Esophagus muscularis mucosa (tissue), 4 donors: ENCODE measurements at regions not wholly inside any gene's neighbourhood (a gene's known extent, or its start where the extent isn't known, plus 50 kb on each side); places are given as distances from the start of the nearest gene placed in this dataset.
A peak's percentile ranks its signal among the peaks of the same experiment; 100 is the strongest.
"Not testable (repeated sequence)": the region's sequence is repeated elsewhere in the genome, so short reads cannot be mapped to it uniquely, and the experiment has no call there.

Source experiments
- DNase-seq: peaks from one replicate; pipeline ENCODE4 v3.0.0-alpha.2; 2017; ENCODE audit errors: extremely low spot score
- H3K27ac ChIP-seq, 4 donors: fragments of 200-600 bp; sonication (generic); replicated peaks in 1 of 4; 1 replicate in 3 of 4; 2 replicates in 1 of 4; pipeline ENCODE4 v1.5.1; 2016 to 2019; ENCODE audit warnings: mild to moderate bottlenecking in 1 of 4
- H3K27me3 ChIP-seq, 4 donors: fragments of 200-600 bp; sonication (generic); one replicate each; pipeline versions ENCODE4 v1.5.1 to v1.6.0; 2016 to 2019
- H3K36me3 ChIP-seq, 4 donors: fragments of 200-600 bp; sonication (generic); one replicate each; pipeline ENCODE4 v1.5.1; 2016 to 2019
- H3K4me1 ChIP-seq, 4 donors: fragments of 200-600 bp; sonication (generic); one replicate each; pipeline ENCODE4 v1.5.1; 2016 to 2019
- H3K4me3 ChIP-seq, 4 donors: fragments of 200-600 bp; sonication (generic); 1 replicate in 2 of 4; 2 replicates in 2 of 4; pipeline ENCODE4 v1.5.1; 2016 to 2019; ENCODE audit warnings: mild to moderate bottlenecking in 4 of 4, moderate library complexity in 1 of 4
- H3K9me3 ChIP-seq, 4 donors: fragments of 200-600 bp; sonication (generic); 1 replicate in 3 of 4; 2 replicates in 1 of 4; pipeline ENCODE4 v1.5.1; 2016 to 2019
- EP300 ChIP-seq: sonication (generic); formaldehyde crosslinking; IDR thresholded peaks from one replicate; pipeline ENCODE4 v1.6.1; 2017; ENCODE audit warnings: antibody characterized with exemption
- POLR2A ChIP-seq: fragments of 450-650 bp; IDR thresholded peaks from one replicate; pipeline ENCODE4 v1.6.1; 2017; ENCODE audit warnings: antibody characterized with exemption, moderate library complexity, mild to moderate bottlenecking, low read depth
- POLR2AphosphoS5 ChIP-seq, 2 donors: sonication (generic); formaldehyde crosslinking; IDR thresholded peaks; one replicate each; pipeline ENCODE4 v1.6.1; 2017; ENCODE audit warnings: antibody characterized with exemption in 2 of 2
- WGBS: methylation state at CpG from one replicate; pipeline ENCODE4 v1.1.5; 2018; 5-methylcytosine and 5-hydroxymethylcytosine counted together
- intact Hi-C: fragments of 100-400 bp; cut with DNase I; formaldehyde crosslinking; loops from one replicate; pipeline ENCODE4 v1.15.1; 2023
- TF ChIP-seq, protein P1 (sequence below), 3 experiments: fragments of 200-600 bp in 2 of 3; fragments of 450-650 bp in 1 of 3; sonication (generic) in 2 of 3; IDR thresholded peaks; one replicate each; pipeline ENCODE4 v1.5.1; 2017 to 2019; ENCODE audit warnings: antibody characterized with exemption in 3 of 3, mild to moderate bottlenecking in 2 of 3, moderate library complexity in 1 of 3

DNA sequence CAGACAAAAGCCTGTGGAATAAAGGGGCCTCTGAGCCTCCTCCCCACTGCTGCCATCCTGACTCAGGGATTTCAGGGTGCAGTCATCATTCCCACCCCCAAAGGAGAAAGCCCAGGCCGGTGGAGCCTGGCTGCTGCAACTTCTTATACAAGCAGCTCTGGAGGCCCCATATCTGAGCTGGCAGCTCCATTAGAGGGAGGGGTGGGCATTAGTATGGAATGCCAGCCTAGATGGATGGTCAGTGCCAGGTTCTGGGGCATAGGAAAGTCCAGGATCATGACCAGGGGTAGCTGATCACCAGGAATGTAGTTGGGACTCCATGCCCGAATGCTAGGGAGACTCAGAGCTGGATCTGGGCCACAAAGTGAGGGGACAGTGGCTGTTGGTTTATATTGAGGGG lies 581.0 kb downstream of the KCNJ18 start:
- H3K9me3 ChIP-seq: no peaks in the 10 kb centered on the region
- H3K36me3 ChIP-seq: no peaks in the 10 kb centered on the region
- no peaks in the 10 kb centered on the region for H3K4me1 ChIP-seq
- DNase-seq: no peak
- intact Hi-C loops: no loop called here
- no peak for TF ChIP-seq EP300
- no peak for TF ChIP-seq POLR2A
- TF ChIP-seq, protein P1, sequence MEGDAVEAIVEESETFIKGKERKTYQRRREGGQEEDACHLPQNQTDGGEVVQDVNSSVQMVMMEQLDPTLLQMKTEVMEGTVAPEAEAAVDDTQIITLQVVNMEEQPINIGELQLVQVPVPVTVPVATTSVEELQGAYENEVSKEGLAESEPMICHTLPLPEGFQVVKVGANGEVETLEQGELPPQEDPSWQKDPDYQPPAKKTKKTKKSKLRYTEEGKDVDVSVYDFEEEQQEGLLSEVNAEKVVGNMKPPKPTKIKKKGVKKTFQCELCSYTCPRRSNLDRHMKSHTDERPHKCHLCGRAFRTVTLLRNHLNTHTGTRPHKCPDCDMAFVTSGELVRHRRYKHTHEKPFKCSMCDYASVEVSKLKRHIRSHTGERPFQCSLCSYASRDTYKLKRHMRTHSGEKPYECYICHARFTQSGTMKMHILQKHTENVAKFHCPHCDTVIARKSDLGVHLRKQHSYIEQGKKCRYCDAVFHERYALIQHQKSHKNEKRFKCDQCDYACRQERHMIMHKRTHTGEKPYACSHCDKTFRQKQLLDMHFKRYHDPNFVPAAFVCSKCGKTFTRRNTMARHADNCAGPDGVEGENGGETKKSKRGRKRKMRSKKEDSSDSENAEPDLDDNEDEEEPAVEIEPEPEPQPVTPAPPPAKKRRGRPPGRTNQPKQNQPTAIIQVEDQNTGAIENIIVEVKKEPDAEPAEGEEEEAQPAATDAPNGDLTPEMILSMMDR (IDR thresholded peaks at IDR 0.05): no peak
- TF ChIP-seq POLR2AphosphoS5 (IDR thresholded peaks at IDR 0.05): no peak
- H3K27ac ChIP-seq: no peak overlapping the region
- H3K27me3 ChIP-seq: peaks cover 0 to 7% (median 0%) of the 10 kb centered on the region in 4 donors
- no peak overlapping the region for H3K4me3 ChIP-seq
- WGBS: 92% methylated on average over 2 of the region's 2 CpGs

- no peaks in the 10 kb centered on the region for H3K36me3 ChIP-seq
- intact Hi-C loops: no loop called here
- no peak overlapping the region for H3K4me3 ChIP-seq
- WGBS: 67% methylated on average over 1 of the region's 3 CpGs
- H3K4me1 ChIP-seq: no peaks in the 10 kb centered on the region
- no peak for TF ChIP-seq POLR2A
- TF ChIP-seq, protein P1 (IDR thresholded peaks at IDR 0.05): no peak
- TF ChIP-seq EP300: no peak
- no peak for TF ChIP-seq POLR2AphosphoS5 (IDR thresholded peaks at IDR 0.05)
- H3K27me3 ChIP-seq: peaks cover 0 to 11% (median 0%) of the 10 kb centered on the region in 4 donors
- no peak for DNase-seq
- H3K27ac ChIP-seq: no peak overlapping the region
- H3K9me3 ChIP-seq: no peaks in the 10 kb centered on the region
These were observed 585.3 kb downstream of the KCNJ18 start for GRCh38 chr17:22277595-22277994.

- Histone ChIP-seq H3K36me3 (no peaks in the 10 kb centered on the region), H3K27me3 (peaks cover 0 to 11% (median 0%) of the 10 kb centered on the region in 4 donors), H3K4me3 (no peak overlapping the region), H3K27ac (no peak overlapping the region), H3K9me3 (no peaks in the 10 kb centered on the region), H3K4me1 (no peaks in the 10 kb centered on the region)
- WGBS: 94% methylated on average over 22 of the region's 35 CpGs
- DNase-seq: no peak
- TF ChIP-seq POLR2AphosphoS5 (IDR thresholded peaks at IDR 0.05) (no peak), POLR2A (no peak), EP300 (no peak)
- TF ChIP-seq, protein P1 (IDR thresholded peaks at IDR 0.05): no peak
- intact Hi-C loops: no loop called here
These were observed 586.3 kb downstream of the KCNJ18 start for GRCh38 chr17:22278302-22279275.

- no peaks in the 10 kb centered on the region for H3K9me3 ChIP-seq
- intact Hi-C loops: no loop called here
- DNase-seq: peak; percentile 80
- no peak overlapping the region for H3K27ac ChIP-seq
- 81% methylated on average over 9 of the region's 22 CpGs for WGBS
- TF ChIP-seq, protein P1 (IDR thresholded peaks at IDR 0.05): no peak
- no peak for TF ChIP-seq POLR2AphosphoS5 (IDR thresholded peaks at IDR 0.05)
- no peak for TF ChIP-seq POLR2A
- no peak for TF ChIP-seq EP300
- H3K4me3 ChIP-seq: no peak overlapping the region
- H3K27me3 ChIP-seq: peaks cover 0 to 6% (median 0%) of the 10 kb centered on the region in 4 donors
- no peaks in the 10 kb centered on the region for H3K36me3 ChIP-seq
- H3K4me1 ChIP-seq: no peaks in the 10 kb centered on the region
These were observed 594.2 kb downstream of the KCNJ18 start for GRCh38 chr17:22286337-22287041.

GRCh38 chr17:22298484-22298951 lies 606.2 kb downstream of the KCNJ18 start:
- H3K9me3 ChIP-seq: peaks cover 0 to 11% (median 0%) of the 10 kb centered on the region in 4 donors
- H3K4me1 ChIP-seq, H3K36me3 ChIP-seq, intact Hi-C loops, H3K27me3 ChIP-seq, H3K27ac ChIP-seq, H3K4me3 ChIP-seq: not testable (repeated sequence)
- 89% methylated on average over 16 of the region's 33 CpGs for WGBS
- DNase-seq: peak; percentile 68
